ENCODE measurements at regions not wholly inside any gene's neighbourhood (a gene's known extent, or its start where the extent isn't known, plus 50 kb on each side); places are given as distances from the start of the nearest gene placed in this dataset.

DNA sequence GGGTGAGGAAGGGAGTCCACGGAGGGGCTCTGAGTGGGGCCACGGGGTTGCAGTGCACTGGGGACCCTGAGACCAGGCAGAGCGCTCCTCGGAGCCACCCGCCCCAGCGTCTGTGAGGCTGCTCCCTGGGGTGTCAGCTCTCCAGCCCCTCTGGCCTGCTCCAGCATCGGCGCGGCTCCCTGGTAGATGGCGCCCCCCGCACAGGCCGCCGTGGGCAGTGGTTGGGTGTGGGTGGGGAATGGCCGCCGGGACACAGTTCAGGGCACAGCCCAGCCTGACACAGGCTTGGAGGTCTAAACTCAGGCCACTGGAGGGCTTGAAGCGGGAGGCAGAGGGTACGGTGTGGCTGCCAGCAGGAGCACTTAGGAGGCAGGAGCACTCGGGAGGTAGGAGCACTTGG is 222.6 kb upstream of the PPP2R2D start:
- no peak for DNase-seq (ENCODE audit: low read depth in 2 of 2)
- TF ChIP-seq, protein P1, sequence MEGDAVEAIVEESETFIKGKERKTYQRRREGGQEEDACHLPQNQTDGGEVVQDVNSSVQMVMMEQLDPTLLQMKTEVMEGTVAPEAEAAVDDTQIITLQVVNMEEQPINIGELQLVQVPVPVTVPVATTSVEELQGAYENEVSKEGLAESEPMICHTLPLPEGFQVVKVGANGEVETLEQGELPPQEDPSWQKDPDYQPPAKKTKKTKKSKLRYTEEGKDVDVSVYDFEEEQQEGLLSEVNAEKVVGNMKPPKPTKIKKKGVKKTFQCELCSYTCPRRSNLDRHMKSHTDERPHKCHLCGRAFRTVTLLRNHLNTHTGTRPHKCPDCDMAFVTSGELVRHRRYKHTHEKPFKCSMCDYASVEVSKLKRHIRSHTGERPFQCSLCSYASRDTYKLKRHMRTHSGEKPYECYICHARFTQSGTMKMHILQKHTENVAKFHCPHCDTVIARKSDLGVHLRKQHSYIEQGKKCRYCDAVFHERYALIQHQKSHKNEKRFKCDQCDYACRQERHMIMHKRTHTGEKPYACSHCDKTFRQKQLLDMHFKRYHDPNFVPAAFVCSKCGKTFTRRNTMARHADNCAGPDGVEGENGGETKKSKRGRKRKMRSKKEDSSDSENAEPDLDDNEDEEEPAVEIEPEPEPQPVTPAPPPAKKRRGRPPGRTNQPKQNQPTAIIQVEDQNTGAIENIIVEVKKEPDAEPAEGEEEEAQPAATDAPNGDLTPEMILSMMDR (IDR thresholded peaks at IDR 0.05; ENCODE audit: low read depth, low read length): no peak
- H3K4me3 ChIP-seq (replicated peaks in 1 of 2; ENCODE audit: low read depth in 2 of 2, low read length in 2 of 2): no peak overlapping the region

DNA sequence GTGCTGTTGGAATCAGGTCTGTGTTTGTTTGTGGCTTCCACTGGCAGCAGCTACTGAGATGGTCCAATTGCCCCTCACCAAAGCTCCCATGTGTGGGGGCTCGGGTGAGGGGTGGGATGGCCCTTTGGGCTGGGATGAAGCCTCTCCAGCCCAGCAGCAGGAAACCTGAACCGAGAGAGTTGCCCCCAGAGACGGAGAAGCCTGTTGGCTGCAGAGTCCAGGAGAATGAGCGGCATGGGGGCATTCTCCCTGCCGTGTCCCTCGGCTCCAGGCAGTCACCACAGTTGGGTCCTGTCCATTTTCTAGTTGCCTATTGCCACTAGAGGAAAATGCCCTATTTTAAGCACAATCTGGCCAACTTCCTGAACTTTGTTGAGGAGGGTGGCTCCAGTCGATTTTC is 222.2 kb upstream of the PPP2R2D start:
- DNase-seq (ENCODE audit: low read depth in 2 of 2): no peak
- H3K4me3 ChIP-seq (replicated peaks in 1 of 2; ENCODE audit: low read depth in 2 of 2, low read length in 2 of 2): no peak overlapping the region
- TF ChIP-seq, protein P1 (IDR thresholded peaks at IDR 0.05; ENCODE audit: low read depth, low read length): no peak

DNA sequence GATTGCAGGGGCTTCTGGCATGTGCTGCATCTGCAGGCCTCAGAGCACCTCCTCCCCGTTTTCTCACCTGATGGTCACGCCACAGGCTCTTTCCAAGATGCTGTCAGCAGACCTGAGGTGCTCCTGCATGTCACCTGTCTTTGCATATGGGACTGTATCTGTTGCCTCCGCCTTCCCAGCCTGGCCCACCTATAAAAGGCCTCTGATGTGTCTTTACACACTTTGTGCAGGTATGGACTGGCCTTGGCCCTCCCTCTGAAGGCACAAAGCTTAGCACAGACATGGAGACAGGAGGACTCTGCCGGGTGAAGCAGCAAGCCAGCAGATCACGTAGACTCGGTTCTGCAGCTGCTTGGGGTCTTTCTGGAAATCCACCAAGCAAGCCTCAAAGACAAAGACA is 220.9 kb upstream of the PPP2R2D start:
- H3K4me3 ChIP-seq (replicated peaks in 1 of 2; ENCODE audit: low read depth in 2 of 2, low read length in 2 of 2): no peak overlapping the region
- DNase-seq (ENCODE audit: low read depth in 2 of 2): no peak
- TF ChIP-seq, protein P1 (IDR thresholded peaks at IDR 0.05; ENCODE audit: low read depth, low read length): no peak

DNA sequence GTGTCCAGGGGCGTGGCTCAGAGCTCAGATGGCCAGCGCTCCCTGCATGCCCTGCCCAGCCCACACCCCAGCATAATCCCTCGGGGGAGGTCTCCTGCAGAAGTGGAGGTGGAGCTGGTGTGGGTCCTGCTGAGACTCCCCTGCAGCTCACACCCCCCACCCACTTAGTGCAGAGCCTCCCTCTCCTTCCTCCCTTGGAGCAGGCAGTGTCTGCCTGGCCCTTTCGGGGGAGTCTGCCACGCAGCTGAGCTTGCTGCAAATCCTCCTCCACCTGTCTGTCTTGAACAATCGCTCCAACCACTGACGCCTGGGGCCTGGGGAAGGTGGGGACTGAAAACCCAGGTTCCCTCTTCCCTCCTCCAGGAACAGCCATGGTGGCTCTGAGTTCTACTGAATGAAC is 219.7 kb upstream of the PPP2R2D start:
- no peak for DNase-seq (ENCODE audit: low read depth in 2 of 2)
- no peak overlapping the region for H3K4me3 ChIP-seq (replicated peaks in 1 of 2; ENCODE audit: low read depth in 2 of 2, low read length in 2 of 2)
- TF ChIP-seq, protein P1 (IDR thresholded peaks at IDR 0.05; ENCODE audit: low read depth, low read length): no peak

DNA sequence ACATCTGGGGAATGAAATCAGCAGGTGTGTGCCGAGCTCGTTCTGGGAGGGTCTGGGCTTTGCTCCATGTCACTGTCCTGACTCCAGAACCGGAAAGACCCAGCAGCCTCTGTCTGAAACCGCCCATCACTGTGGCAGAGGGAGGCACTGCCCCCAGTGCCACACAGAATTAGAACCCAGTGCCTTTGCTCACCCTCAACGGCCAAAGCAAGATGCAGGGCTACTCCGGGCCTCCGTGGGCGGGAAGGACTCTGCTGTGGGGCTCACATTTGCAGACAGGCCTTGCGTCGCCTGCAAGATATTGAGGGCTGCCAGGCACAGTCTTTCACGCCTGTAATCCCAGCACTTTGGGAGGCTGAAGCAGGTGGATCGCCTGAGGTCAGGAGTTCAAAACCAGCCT is 219.2 kb upstream of the PPP2R2D start:
- no peak overlapping the region for H3K4me3 ChIP-seq (replicated peaks in 1 of 2; ENCODE audit: low read depth in 2 of 2, low read length in 2 of 2)
- TF ChIP-seq, protein P1 (IDR thresholded peaks at IDR 0.05; ENCODE audit: low read depth, low read length): no peak
- DNase-seq (ENCODE audit: low read depth in 2 of 2): no peak

DNA sequence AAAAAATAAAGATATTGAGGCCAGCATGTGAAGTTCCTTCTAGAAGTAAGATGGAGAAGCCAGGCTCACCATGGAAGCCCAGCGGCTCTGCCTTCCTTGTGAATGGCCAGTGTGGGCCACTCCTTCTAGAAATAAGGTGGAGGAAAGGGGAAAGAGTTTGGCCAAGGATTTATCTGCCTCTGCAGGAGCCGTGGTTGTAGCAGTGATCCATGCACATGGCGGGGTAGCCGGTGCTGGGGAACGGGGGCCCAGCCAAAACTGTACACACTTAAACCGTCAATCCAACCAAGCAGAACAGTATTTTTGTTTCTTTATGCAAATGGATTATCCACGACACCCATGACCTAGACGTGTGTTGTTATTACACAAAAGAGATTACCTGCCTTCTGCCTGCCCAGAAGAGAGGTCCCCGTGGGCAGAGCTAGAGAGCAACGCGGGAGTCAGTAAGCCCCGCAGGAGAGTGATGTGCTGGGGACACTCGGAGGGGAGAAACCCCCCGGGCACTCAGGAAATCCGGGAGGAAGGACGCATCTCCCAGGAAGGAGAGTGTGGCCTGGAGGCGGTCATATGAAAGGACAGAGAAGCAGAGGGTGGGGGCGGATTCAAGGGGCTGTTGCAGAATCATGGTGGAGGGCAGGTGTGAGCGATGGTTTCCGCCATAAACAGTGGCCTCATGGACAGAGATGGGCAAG is 218.4 kb upstream of the PPP2R2D start:
- H3K4me3 ChIP-seq (replicated peaks in 1 of 2; ENCODE audit: low read depth in 2 of 2, low read length in 2 of 2): no peak overlapping the region
- TF ChIP-seq, protein P1 (IDR thresholded peaks at IDR 0.05; ENCODE audit: low read depth, low read length): no peak
- no peak for DNase-seq (ENCODE audit: low read depth in 2 of 2)

All from cardiac fibroblast (primary cell).